GM12864 (cell line): ENCODE measurements at regions not wholly inside any gene's neighbourhood (a gene's known extent, or its start where the extent isn't known, plus 50 kb on each side); places are given as distances from the start of the nearest gene placed in this dataset.

ENCODE experiments used
- DNase-seq: peaks from one replicate; pipeline ENCODE4 v3.0.0-alpha.2; 2011; ENCODE audit warnings: low read depth
- H3K4me3 ChIP-seq: 2 replicates; pipeline ENCODE4 v1.5.1; 2011; ENCODE audit warnings: mild to moderate bottlenecking, low read depth, low read length, control low read depth
- CTCF ChIP-seq: IDR thresholded peaks from 2 replicates; pipeline ENCODE4 v1.5.1; 2011; ENCODE audit warnings: low read depth, mild to moderate bottlenecking, moderate library complexity, low read length, control low read depth, inconsistent platforms; ENCODE audit errors: missing control alignments

- DNase-seq: no peak
- no peak for TF ChIP-seq CTCF
- no peak overlapping the region for H3K4me3 ChIP-seq
Measured at GRCh38 chr13:88926890-88927502, 1255.8 kb downstream of the SLITRK5 start.

- DNase-seq: no peak
- H3K4me3 ChIP-seq: no peak overlapping the region
- TF ChIP-seq CTCF: no peak
Measured at GRCh38 chr13:88932950-88933349, 1261.8 kb downstream of the SLITRK5 start.

- no peak for TF ChIP-seq CTCF
- no peak overlapping the region for H3K4me3 ChIP-seq
- no peak for DNase-seq
Measured at GRCh38 chr13:88937384-88937783, 1266.2 kb downstream of the SLITRK5 start.

GRCh38 chr13:88945793-88946192 lies 1274.6 kb downstream of the SLITRK5 start:
- TF ChIP-seq CTCF: no peak
- no peak for DNase-seq
- no peak overlapping the region for H3K4me3 ChIP-seq

GRCh38 chr13:88948501-88948900 lies 1277.3 kb downstream of the SLITRK5 start:
- no peak for DNase-seq
- no peak overlapping the region for H3K4me3 ChIP-seq
- TF ChIP-seq CTCF: no peak

- no peak for TF ChIP-seq CTCF
- DNase-seq: no peak
- no peak overlapping the region for H3K4me3 ChIP-seq
Measured at GRCh38 chr13:88958821-88959220, 1287.7 kb downstream of the SLITRK5 start.

- no peak for TF ChIP-seq CTCF
- H3K4me3 ChIP-seq: no peak overlapping the region
- no peak for DNase-seq
Measured at GRCh38 chr13:88976466-88976865, 1305.3 kb downstream of the SLITRK5 start.
